HepG2 (cell line): ENCODE measurements at regions not wholly inside any gene's neighbourhood (a gene's known extent, or its start where the extent isn't known, plus 50 kb on each side); places are given as distances from the start of the nearest gene placed in this dataset.

Experiments used
- AFF4 ChIP-seq: sonication (generic); formaldehyde crosslinking; IDR thresholded peaks from 2 replicates; pipeline ENCODE4 v1.4.0; 2020; ENCODE audit warnings: missing genetic modification reagents
- BCLAF1 ChIP-seq: fragments of 450-650 bp; IDR thresholded peaks from 2 replicates; pipeline ENCODE4 v1.6.1; 2017; ENCODE audit warnings: mild to moderate bottlenecking
- NKX3-1 ChIP-seq: sonication (generic); formaldehyde crosslinking; IDR thresholded peaks from 2 replicates; pipeline ENCODE4 v1.5.0; 2020; ENCODE audit warnings: missing genetic modification reagents
- NR1H2 ChIP-seq: sonication (generic); formaldehyde crosslinking; IDR thresholded peaks from 2 replicates; pipeline ENCODE4 v1.8.1; 2022; ENCODE audit warnings: low read depth, missing genetic modification reagents, borderline replicate concordance
- TAF1 ChIP-seq: sonication (generic); formaldehyde crosslinking; IDR thresholded peaks from 2 replicates; pipeline ENCODE4 v1.4.0; 2020; ENCODE audit warnings: missing genetic modification reagents
- ZNF235 ChIP-seq: sonication (generic); formaldehyde crosslinking; IDR thresholded peaks from 2 replicates; pipeline ENCODE4 v1.8.1; 2023; ENCODE audit warnings: mild to moderate bottlenecking, missing genetic modification reagents, borderline replicate concordance
- ZNF362 ChIP-seq: sonication (generic); formaldehyde crosslinking; IDR thresholded peaks from 2 replicates; pipeline ENCODE4 v1.4.0; 2020; ENCODE audit warnings: missing genetic modification reagents, mild to moderate bottlenecking, borderline replicate concordance

GRCh38 chr5:74141053-74141452 is 499.5 kb downstream of the ENC1 start:
- no peak for TF ChIP-seq ZNF235 (CRISPR knock-in tag)
- no peak for TF ChIP-seq TAF1 (CRISPR knock-in tag)
- no peak for TF ChIP-seq NR1H2 (CRISPR knock-in tag)
- no peak for TF ChIP-seq BCLAF1
- no peak for TF ChIP-seq AFF4 (CRISPR knock-in tag)
- no peak for TF ChIP-seq ZNF362
- no peak for TF ChIP-seq NKX3-1 (CRISPR knock-in tag)
